GM21723 (cell line): ENCODE measurements at regions not wholly inside any gene's neighbourhood (a gene's known extent, or its start where the extent isn't known, plus 50 kb on each side); places are given as distances from the start of the nearest gene placed in this dataset.
A peak's percentile ranks its signal among the peaks of the same experiment; 100 is the strongest.
"Not testable (repeated sequence)": the region's sequence is repeated elsewhere in the genome, so short reads cannot be mapped to it uniquely, and the experiment has no call there.

ENCODE experiments used
- ATAC-seq: cut with Tn5 transposase; IDR thresholded peaks from one replicate; pipeline ENCODE4 v1.9.1; 2021; ENCODE audit warnings: mild to moderate bottlenecking, moderate library complexity; ENCODE audit not compliant: unreplicated experiment

DNA sequence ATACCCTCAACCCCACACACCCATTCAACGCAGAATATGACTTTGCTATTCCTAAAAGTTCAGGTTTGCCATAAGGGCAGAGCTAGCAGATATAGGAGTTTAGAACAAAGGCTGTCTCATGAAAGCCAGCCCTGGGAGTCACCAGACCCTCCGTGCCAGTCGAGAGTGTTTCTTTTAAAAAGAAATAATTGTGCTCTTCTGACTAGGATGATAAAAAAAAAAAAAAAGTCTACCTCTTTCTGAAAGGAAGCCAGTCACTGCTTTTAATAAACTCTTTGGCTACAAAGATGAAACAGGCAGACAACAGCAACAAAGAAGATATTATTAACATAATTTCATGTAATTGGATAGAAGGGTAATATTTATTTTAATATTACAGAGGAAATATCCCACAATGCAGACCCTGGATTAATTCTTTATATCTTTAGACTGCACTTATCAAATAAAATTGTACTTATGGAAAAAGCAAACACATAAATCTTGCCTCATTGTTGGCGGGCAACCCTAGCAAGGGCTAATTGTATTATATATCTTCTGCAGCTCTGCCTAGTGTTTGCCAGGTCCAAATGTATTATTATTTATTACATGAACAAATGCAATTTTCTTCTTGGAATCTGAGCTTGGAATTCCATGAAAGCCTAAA is 277.5 kb upstream of the DYNLRB2 start:
- ATAC-seq: no peak

DNA sequence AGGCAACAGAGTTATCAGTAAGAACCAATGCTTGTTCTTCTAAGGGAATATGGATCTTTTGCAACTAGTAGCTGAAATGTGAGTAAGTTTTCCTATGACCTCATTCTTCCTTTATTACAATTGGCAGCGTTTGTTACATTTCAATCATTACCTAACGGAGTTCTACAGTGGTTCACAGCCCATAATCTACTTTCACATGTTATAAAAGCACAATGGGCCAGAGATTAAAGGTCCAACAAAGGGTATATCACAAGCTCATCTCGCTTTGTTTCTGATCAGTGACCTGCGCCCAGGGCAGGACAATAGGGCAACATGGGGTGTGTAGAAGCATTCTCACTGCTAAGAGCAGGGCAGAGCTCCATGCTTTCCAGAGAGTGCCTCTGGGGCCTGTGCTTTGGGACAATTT is 279.9 kb upstream of the DYNLRB2 start:
- ATAC-seq: no peak

DNA sequence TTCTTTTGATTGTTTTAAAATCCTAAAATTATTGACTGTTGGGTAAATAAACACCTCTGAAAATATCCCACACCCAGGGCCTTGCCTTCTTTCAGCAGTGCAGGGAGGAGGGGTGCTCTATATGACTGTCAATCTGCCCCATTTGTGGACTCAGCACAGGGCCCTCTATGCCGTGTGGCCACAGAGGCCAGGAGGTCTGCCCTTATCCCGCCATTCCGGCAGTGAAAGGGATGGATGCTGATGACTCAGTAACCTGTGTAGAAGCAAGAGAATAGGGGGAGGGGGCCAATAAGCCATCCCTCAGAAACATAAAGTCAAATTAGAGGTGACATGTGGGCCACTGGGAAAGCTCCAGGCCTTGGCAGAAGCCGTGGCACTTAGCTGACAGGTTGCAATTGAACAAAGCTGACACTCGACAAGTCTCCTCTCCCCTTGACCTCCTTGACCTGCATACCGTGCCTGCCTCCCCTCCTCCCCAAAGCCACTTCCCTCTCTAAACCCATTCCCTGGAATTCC is 281.4 kb upstream of the DYNLRB2 start:
- ATAC-seq: no peak

DNA sequence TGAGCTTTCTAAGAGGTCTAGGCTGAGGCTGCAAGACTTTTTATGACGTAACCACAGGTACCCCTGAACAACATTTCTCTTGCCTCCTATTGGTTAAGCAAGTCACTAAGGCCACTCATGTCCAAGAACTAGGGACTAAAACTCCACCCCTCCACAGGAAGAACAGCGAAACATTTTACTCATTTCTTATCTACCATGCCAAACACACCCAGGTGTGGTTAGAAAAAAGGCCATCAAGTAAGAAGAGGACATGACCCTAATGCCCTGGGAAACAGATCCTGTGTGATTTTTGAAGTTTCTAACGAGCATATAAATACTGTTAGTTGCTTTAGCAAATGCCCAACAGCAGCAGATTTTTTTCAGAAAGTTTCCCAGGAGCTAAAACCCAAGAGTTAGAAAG is 282.4 kb upstream of the DYNLRB2 start:
- no peak for ATAC-seq

DNA sequence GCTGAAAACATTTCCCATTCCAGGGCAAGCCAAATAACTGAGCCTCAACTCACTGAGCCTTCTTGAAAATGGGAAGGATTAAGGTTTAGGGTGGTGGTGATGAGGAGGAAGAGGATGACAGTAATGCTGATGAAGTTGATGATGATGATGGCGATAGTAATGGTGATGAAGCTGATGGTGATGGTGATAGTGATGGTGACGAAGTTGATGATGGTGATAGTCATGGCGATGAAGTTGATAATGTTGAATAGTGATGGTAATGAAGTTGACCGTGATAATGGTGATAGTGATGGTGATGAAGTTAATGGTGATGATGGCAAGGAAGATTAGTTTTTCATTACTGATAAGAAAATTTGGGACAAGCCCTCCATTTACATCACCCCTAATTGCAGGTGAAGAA is 285.8 kb upstream of the DYNLRB2 start:
- ATAC-seq: no peak

DNA sequence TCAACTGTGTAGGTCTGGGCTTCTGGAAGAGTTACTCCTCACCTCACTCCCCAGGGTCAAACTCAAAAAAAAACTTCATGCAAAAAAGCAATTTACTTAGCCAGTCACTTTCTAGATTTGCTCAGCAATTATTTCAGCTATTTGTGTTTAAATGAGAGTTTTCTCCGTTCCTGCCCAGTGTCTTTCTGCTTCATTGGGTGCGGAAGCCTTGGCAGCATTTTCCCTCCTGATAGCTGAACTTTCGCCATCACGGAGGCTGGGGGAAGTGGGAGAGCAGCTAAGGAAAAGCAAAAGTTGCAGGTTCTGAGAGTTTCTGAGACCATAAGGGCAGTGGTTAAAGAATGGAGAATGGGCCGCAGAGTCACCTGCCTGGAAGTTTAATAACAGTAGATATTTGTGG is 287.1 kb upstream of the DYNLRB2 start:
- ATAC-seq: no peak

DNA sequence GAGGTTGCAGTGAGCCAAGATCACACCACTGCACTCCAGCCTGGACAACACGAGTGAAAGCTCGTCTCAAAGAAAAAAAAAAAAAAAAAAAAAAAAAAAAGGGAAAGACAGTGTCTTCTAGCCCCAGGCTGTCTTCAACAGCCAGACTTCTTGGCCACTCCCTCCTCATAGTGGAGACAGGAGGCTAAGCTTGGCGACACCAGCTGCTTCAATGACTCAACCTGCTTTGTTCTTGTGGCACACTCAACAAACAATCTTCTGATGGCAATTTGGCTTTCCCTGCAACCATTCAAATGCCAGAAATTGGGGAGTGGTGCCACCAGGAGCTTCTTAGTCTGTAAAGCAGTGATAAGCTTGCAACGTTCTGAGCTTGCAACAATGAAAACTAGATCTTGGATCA is 290.4 kb upstream of the DYNLRB2 start:
- ATAC-seq: no peak

DNA sequence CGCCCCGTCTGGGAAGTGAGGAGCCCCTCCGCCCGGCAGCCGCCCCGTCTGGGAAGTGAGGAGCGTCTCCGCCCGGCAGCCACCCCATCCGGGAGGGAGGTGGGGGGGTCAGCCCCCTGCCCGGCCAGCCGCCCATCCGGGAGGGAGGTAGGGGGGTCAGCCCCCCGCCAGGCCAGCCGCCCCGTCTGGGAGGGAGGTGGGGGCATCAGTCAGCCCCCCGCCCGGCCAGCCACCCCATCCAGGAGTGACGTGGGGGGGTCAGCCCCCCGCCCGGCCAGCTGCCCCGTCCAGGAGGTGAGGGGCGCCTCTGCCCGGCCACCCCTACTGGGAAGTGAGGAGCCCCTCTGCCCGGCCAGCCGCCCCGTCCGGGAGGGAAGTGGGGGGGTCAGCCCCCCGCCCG is 297.5 kb upstream of the DYNLRB2 start:
- not testable (repeated sequence) for ATAC-seq

DNA sequence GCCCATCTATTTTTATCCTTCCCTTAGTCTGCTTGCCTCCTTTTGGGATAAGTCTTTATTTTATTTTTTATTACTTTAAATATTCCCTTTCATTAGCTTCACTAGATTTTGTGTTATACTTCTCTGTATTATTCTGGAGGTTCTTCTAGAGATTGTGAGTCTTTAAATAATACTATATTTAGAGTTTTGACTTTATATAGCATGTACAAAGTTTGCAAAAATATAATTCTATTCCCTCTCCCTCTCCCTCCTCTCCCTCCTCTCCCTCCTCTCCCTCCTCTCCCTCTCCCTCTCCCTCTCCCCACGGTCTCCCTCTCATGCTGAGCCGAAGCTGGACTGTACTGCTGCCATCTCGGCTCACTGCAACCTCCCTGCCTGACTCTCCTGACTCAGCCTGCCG is 298.5 kb upstream of the DYNLRB2 start:
- not testable (repeated sequence) for ATAC-seq

DNA sequence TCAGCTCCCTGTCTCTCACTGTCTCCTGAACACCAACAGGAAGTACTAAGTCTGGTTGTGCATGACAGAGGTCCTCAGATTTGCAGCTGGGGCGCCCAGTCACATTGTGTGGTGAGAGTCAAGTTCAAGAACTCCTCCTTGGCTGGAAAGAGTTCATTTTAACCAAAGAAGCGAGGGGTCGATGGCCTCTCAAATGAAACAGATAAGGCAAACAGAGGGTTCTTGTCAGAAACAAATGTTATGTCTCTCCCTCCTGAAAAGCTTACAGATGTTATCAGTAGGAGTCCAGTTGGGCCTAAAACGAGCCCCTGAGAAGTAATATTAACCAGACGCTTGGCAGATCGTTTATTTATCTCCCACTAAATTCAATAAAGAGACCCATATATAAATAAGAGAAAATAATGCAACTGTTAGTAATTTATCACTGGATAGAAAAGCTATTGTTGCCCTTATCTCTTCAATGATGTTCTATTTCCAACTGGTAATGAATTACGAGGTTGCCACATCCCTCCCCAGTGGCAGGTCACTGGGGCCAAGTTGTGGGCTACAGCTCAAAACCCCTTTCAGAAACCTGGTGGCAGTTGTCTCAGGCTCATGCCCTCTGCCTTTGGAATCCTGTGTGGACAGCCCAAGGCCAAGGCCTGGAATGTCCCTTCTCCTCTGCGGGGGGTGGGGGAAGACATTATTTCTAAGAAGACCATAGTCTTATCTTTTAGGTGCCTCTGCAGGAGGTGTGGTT is 307.5 kb upstream of the DYNLRB2 start:
- ATAC-seq: no peak

DNA sequence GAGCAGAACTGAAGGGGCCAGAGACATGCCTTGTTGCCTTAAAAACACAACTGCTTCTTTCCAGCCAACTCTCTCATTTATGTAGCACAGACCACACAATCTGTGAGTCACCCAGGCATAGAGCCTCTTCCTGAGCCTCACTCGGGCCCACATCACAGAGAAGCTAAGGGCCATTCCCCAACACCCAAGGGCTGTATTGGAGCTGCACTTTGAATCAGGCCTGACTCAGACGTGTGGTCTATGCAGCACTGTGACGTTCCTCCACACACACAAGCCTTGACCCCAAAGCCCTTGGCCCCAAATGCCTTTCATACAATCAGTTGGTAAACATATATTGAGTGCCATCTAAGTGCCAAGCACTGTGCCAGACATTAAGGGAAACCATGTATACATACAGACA is 308.9 kb upstream of the DYNLRB2 start:
- ATAC-seq: peak; percentile 78

DNA sequence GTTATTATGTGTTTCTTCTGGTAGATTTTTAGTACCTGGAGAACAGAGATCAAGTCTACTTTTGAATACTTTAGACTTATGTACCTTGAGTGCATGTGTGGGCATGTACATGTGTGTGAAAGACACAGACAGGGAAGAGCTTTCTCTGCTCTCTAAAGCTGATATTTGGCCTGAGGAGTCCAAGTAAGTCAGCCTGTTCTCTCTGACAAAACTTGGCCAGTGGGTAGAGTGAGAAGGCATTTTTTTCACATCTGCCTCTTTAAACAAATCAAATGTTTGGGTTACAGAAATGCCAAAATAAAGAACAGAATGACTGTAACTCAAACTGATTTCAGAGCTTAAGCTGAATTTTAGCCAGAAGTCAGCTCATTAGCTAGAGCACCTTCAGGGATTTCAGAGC is 309.7 kb upstream of the DYNLRB2 start:
- ATAC-seq: no peak

DNA sequence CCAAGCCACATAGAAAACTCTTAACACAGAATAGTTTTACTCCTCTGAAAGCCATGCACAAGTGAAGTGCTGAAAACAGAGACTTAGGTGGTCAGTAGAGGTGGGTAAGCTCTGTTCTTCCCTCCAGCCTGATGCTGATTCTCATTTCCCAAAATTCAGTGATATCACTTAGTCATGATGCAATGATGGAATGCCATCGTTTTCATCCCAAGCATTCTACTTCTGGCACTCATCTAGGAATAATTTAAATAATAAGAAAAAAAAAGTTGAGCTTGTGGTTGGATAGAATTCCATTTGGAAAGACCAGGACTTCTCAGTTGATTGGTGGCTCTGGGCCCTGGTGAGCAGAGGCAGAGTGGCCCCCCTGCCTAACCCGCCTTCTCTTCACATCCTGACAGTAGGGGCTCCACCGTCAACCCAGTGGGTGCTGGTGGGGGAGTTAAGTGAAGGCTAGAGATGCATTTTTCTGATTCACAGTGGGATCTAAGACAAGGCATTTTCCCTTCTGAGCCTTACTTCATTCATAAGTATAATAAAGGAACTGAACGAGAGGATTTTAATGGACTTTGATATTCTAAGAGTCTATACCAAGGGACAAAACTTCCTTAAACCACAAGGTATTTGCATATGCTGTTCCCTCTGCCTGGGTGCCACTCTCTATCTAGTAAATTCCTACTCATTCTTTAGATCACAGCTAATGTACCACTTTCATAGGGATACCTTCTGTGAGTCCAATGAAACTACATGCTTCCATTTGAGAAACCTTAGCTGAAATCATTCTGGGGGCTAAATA is 310.3 kb upstream of the DYNLRB2 start:
- ATAC-seq: no peak

DNA sequence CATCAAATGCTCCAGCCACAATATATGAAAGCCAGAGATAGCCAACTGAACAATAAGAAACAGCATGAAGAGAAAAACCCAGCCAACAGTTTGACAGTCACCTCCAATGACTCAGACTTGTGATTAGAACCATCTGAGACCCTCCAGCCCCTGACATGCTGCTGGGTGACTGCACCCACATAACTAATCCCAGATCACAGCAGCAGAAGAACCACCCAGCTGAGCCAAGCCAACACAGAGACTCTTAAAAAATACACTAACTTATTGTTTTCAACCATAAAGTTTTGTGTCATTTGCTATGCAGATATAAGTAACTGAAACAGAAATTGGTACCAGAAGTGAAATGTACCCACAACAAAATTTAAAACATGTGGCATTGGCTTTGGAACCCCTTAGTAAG is 314.3 kb upstream of the DYNLRB2 start:
- ATAC-seq: no peak

DNA sequence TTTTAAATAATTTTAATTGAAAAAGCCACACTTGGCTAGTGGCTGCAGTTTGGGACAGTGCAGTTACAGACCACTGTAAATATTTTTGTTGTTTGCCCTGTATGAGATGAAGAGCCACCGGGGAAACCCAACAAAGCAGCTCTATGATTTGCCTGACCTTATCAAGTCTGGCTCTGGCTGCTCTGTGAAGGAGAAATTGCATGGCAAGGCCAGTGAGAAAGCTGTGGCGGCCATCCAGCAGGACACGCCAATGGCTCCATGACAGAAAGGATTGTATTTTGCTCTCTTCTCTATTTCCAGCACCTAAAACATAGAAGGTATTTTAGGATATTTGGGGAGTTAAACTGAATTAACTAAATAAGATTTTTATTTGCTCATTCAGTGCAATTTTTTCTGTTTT is 330.0 kb upstream of the DYNLRB2 start:
- no peak for ATAC-seq

DNA sequence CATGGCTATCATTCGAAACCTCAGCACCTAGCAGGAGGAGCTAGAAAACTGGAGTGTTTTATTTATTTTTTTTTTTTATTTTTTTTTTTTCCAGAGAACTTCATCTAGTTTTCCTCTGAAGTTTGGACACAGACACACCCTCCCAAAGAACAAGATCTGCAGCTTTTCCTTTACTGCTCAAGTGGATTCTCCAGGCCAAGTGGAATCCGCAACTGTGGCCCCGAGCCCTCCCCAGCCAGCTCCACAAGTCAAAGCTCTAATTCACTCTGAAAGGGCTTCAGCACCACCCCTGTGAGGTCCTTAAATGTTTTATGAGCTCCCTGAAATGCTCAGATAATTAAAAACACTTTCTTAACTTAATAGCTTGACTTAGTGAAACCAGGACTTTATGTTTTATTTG is 332.1 kb upstream of the DYNLRB2 start:
- no peak for ATAC-seq

DNA sequence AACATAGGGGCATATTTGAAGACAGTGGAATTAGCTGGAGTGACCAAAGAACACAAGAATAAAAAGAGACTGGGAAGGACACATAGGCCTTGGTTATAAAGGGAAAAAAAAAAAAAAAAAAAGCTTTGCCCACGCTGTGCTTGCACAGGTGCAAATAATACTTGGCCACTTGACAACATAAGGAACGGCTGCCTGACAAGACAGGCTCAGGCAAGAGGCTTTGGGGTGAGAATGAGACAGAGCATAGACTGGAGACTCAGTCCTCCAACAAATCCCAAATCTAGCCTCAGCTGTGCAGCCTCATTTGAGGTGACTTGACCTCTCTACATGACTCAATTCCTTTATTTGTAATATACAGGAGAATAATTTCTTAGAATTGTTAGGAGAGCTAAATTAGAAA is 332.8 kb upstream of the DYNLRB2 start:
- ATAC-seq: no peak

DNA sequence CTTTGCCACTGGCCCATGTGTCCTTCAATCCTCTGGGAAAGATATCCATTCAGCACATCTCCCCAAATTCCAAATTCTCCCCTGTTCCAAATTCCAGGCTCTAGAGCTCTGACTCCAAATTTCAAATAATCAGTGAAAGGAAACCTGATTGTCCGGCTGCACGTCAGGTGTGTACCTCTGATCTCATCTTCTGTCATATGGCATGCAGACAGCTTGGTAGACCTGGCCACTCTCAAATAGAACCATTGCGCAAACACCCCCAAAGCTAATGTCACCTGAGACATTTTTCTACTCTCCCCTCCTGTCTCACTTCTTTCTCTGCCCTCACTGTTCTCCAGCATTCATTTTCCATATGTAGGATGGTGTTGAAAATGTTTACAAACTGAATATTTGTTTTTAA is 337.0 kb upstream of the DYNLRB2 start:
- ATAC-seq: no peak

DNA sequence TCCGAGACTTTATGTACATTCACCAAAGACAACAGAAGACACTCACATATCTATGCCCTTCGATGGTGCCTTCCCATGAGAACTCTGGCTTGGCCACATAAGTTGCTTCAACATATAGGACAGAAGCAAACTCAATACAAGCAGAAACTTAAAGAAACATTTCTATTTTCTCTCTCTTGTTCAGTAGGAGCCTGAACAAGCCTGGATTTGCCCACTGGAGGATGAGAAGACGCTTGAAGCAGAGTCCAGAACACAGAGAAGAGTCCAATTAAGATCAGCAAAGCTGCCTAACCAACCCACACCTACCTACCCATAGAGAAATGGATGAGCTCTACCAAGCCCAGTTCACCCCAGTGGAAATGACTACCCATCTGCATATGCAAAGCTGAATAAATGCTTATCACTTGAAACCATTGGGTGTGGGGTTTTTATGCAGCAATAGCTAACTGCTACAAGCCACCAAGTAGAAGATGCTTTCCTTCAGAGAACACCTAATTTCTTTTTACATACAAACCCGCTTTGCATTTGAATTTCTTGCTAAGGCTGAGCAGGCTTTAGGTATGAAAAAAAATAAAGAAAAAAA is 337.9 kb upstream of the DYNLRB2 start:
- ATAC-seq: no peak

DNA sequence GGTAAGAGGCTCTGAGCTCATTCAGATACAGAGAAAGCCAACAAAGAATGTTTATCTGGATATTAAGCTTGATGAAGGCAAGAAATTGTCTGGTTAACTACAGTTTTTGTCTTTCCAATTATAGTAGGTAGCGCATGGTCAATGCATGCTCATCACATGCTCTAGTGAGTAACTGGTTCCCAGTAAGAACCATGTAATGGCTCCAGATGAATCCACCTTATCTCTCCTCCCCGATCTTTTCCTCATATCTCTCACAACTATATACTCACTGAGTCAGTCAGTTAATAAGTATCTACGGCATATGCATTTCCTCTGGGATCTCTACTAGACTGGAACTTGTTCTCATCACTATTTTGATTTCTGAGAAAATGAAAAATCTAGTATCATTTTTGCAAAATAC is 340.7 kb upstream of the DYNLRB2 start:
- no peak for ATAC-seq

DNA sequence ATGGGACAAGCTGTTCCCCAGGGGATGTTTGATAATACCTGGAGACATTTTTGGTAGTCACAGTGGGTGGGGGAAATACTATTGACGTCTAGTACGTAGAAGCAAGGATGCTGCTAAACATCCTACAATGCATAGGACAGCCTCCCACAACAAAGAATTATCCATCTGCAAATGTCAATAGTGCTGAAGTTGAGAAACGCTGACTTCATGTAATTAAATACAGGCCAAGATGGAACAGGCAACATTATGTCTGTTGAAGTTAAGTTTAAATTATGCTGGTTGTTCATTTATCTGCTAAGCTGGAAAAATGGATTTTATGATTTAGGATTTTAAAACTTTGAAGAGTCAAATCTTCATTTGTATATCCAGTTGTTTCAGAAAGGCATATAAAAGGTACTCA is 341.2 kb upstream of the DYNLRB2 start:
- ATAC-seq: no peak
